ENCODE measurements at regions not wholly inside any gene's neighbourhood (a gene's known extent, or its start where the extent isn't known, plus 50 kb on each side); places are given as distances from the start of the nearest gene placed in this dataset.

- TF ChIP-seq POLR2A (IDR thresholded peaks at IDR 0.05; ENCODE audit: low read length) (no peak), GATA1 (IDR thresholded peaks at IDR 0.05; ENCODE audit: low read depth, low read length) (no peak)
- no peak for DNase-seq
These were observed 103.3 kb upstream of the TOP3B start for GRCh38 chr22:22085702-22086500.

- TF ChIP-seq POLR2A (IDR thresholded peaks at IDR 0.05; ENCODE audit: low read length) (no peak), GATA1 (IDR thresholded peaks at IDR 0.05; ENCODE audit: low read depth, low read length) (no peak)
- no peak for DNase-seq
These were observed 101.6 kb upstream of the TOP3B start for GRCh38 chr22:22084089-22084711.

- TF ChIP-seq POLR2A (IDR thresholded peaks at IDR 0.05; ENCODE audit: low read length) (no peak), GATA1 (IDR thresholded peaks at IDR 0.05; ENCODE audit: low read depth, low read length) (no peak)
- DNase-seq: no peak
These were observed 100.4 kb upstream of the TOP3B start for GRCh38 chr22:22082960-22083359.

GRCh38 chr22:22082229-22082835 is 99.7 kb upstream of the TOP3B start:
- no peak for DNase-seq
- TF ChIP-seq GATA1 (IDR thresholded peaks at IDR 0.05; ENCODE audit: low read depth, low read length) (no peak), POLR2A (IDR thresholded peaks at IDR 0.05; ENCODE audit: low read length) (no peak)

- TF ChIP-seq GATA1 (IDR thresholded peaks at IDR 0.05; ENCODE audit: low read depth, low read length) (no peak), POLR2A (IDR thresholded peaks at IDR 0.05; ENCODE audit: low read length) (no peak)
- DNase-seq: no peak
These were observed 97.7 kb upstream of the TOP3B start for GRCh38 chr22:22080270-22080669.

GRCh38 chr22:22079404-22080148 is 97.0 kb upstream of the TOP3B start:
- no peak for DNase-seq
- TF ChIP-seq GATA1 (IDR thresholded peaks at IDR 0.05; ENCODE audit: low read depth, low read length) (no peak), POLR2A (IDR thresholded peaks at IDR 0.05; ENCODE audit: low read length) (no peak)

GRCh38 chr22:22078329-22078728 is 95.7 kb upstream of the TOP3B start:
- DNase-seq: no peak
- TF ChIP-seq GATA1 (IDR thresholded peaks at IDR 0.05; ENCODE audit: low read depth, low read length) (no peak), POLR2A (IDR thresholded peaks at IDR 0.05; ENCODE audit: low read length) (no peak)

GRCh38 chr22:22076932-22077703 is 94.5 kb upstream of the TOP3B start:
- DNase-seq: no peak

GRCh38 chr22:22076361-22076760 is 93.8 kb upstream of the TOP3B start:
- TF ChIP-seq POLR2A (IDR thresholded peaks at IDR 0.05; ENCODE audit: low read length) (no peak), GATA1 (IDR thresholded peaks at IDR 0.05; ENCODE audit: low read depth, low read length) (no peak)
- no peak for DNase-seq

More at GRCh38 chr22:22076932-22077703, 94.5 kb upstream of the TOP3B start:
- TF ChIP-seq GATA1 (IDR thresholded peaks at IDR 0.05; ENCODE audit: low read depth, low read length): no peak
- TF ChIP-seq POLR2A (IDR thresholded peaks at IDR 0.05; ENCODE audit: low read length): no peak

- DNase-seq: no peak
- TF ChIP-seq GATA1 (IDR thresholded peaks at IDR 0.05; ENCODE audit: low read depth, low read length) (no peak), POLR2A (IDR thresholded peaks at IDR 0.05; ENCODE audit: low read length) (no peak)
These were observed 93.0 kb upstream of the TOP3B start for GRCh38 chr22:22075382-22076163.

- TF ChIP-seq GATA1 (IDR thresholded peaks at IDR 0.05; ENCODE audit: low read depth, low read length): no peak
- no peak for TF ChIP-seq POLR2A (IDR thresholded peaks at IDR 0.05; ENCODE audit: low read length)
- no peak for DNase-seq
These were observed 92.2 kb upstream of the TOP3B start for GRCh38 chr22:22074634-22075381.
